NCI-H524 treated with DMSO at 0.1 percent for 48 hours (cell line): ENCODE measurements at regions not wholly inside any gene's neighbourhood (a gene's known extent, or its start where the extent isn't known, plus 50 kb on each side); places are given as distances from the start of the nearest gene placed in this dataset.
"Not testable (repeated sequence)": the region's sequence is repeated elsewhere in the genome, so short reads cannot be mapped to it uniquely, and the experiment has no call there.

Experiments used
- DNase-seq: peaks from one replicate; lab custom pipeline; 2025; lab: John Stamatoyannopoulos, UW

DNA sequence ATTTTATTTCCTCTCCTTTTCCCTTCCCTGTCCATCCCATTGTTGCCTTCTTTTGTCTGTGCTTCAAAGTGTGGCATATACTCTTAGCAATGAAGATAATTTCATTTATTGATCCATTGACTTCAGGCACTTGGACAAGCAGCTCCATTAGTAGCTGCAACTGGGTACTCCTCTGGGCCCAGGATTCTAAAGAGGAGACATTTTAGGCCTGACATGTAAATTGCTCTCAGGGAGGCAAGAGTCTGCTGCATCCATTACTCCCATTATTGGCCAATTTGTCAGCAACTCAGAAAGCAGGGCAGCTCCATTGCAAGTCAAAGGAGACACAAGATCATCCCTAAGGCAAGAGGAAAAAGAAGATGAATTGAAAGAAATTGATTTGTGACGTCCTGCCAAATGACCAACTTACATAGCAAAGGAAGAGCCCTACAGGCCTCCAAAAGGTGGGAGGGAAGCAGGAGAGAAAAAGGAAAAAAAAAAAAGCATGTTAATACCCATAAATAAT, 1094.1 kb upstream of the FLRT2 start:
- DNase-seq: no peak

DNA sequence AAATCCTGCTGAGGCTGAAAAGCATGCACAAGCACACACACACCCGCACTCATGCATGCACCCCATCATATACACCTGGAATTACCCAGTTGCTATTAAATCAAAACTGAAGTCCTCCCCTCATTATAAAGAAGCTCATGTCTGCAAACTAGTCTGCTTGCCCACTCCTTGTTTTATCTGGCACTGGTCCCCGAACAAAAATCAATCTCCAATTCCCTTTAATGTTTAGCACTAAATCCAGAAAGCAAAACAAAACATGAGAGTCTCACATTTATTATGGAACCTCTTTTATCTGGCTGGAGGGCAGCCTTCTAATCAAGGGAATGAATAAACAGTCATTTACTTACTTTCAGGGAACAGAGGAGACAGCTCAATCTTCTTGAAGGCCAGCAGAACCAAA, 1093.4 kb upstream of the FLRT2 start:
- no peak for DNase-seq

DNA sequence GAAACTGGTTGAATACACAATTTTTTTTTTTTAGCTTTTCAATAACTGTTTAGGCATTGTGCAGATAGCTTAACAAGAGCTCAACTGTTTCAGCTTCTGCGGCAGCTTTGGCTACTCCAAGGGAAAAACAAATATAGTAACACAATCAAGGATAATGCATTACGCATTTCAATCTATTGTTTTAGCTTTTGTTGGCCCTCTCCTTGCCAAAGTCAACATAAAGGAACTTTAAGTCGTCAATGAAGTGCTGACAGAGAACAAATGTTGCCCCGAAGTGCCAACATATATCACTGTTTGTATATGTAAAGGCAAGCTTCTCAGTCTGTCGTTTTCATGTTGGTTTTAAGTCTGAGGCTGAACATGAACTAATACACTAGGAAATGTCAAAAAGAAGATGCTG, 1087.4 kb upstream of the FLRT2 start:
- DNase-seq: no peak

DNA sequence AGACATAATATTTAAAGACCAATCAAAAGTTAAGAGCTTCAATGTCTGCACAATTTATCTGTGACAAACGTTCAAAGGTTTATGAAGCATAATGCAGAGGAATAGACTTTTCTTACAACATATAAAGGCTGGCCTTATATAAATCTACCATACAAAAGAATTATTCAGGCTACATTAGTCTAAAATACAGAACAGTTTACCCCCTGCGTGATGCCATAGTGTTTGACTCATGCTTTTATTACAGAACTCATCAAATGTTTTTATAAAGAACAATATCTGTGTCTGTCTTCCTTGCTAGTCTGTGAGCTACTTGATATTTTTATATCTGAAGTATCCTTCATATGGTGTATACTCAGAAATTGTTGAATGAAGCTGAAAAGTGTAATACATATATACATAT, 1084.5 kb upstream of the FLRT2 start:
- no peak for DNase-seq

DNA sequence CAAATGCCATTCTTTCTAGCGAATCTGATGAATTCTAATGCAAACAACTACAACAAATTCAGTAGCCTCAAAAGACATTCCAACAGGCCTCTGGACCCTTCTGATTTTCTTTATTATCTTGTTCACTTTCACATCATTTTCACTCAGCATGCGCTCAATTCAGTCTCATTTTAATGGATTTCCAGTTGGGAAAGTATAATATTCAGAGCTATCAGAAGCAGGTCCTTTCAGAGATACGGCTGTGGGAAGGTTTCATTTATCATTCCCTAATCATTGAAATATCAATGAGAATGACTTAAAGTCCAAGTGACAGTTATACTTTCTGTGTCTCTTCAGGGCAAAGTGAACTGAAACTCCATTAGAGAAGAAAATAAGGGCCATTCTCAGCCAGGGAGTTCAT, 1083.7 kb upstream of the FLRT2 start:
- DNase-seq: no peak

DNA sequence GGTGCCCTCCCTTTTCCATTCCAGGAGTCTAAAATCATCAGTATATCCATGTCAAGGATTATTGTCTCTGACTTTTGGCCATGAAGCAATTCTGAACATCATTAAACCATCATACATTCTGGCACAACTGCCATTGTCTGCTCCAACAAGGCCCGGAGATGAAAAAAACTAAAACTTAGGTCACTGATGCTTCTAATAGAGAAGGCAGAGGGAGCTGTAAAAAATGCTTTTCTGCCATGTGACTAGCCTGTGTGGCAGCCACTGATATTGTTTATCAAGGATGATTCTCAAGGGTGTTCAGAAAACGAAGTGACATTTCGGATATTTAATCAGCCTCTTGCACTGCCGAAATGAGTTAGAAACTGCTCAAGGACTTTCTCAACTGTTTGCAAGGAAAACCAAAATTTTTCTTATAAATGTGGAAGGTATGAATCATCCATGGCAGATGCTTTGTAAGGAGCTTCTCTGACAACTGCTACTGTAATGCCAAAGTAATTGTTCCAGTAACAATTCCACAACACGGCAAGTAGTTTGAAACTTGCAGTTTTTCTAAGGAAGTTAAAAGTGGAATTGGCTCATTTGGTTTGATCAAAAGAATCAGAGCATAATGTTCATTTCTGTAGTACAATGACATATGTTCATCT, 1076.5 kb upstream of the FLRT2 start:
- no peak for DNase-seq

DNA sequence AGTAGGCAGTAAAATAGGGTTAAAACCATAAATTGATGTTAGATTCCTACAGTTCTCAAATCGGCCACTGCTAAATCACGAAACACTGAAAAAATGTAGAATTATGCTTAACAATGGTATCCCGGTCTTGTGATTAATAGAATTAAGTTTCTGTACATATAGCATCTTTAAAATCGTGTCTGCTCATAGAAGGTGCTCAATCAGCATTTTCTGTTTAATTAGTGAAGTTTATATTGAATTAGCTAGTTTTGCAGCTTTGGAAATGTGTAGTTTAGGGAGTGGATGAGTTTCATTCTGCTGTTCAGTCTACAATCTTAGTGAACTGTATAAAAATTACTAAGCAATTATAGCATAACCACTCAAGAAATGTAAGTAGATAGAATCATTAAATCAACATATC, 1075.8 kb upstream of the FLRT2 start:
- DNase-seq: no peak

DNA sequence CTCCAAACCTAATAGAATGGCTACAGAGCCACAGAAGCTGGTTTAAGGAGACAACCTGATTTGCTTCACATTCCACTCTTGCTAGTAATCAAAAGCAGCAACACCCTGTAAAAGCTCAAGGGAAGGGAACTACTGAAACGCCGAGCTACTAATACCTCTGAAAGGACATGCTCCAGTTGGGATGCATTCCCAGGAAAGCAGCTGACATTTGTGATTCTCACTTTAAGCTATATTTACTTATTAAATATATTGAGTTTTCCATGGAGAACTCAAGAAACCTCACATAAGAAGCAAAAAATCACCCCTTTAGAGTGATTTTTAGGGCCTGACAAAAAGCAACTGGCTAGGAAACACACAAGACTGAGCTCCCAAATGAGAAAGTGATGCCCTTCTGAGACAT, 1073.0 kb upstream of the FLRT2 start:
- DNase-seq: no peak

DNA sequence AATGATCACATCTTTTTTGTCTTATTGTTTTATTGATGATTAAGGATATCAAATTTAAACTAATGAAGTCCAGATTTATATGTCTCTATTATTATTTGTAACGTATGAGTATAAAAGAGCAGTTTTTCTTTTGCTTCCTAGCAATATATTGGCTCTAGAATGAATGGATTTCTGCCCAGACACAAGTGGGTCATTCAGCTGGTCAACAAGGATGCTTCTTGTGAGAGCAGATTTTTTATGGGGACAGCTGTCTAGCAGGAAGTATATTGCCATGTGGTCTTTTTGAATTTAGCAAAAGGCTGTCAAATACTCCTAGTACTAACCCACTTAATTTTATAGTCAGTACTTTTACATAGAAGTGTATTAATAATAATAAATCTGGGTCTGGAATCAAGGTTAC, 1071.1 kb upstream of the FLRT2 start:
- peak; percentile 22 for DNase-seq

DNA sequence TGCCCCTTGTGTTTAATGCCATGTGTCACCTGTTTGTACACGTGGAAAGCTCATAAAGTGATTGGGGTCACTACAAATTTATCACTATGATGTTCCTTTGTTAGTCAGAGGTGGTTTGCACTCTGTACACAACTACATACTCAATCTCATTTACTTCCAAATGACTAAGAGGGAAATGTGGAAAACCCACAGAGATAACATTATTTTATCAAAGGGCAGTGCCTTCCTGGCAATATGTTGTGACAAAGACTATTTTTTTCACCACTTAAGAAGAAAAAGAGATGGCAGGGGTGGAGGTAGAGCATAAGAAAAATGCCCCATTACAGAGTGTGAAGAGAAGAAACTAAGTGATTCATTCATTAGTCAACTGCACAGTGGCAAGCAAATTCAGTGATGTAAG, 1064.1 kb upstream of the FLRT2 start:
- DNase-seq: no peak

DNA sequence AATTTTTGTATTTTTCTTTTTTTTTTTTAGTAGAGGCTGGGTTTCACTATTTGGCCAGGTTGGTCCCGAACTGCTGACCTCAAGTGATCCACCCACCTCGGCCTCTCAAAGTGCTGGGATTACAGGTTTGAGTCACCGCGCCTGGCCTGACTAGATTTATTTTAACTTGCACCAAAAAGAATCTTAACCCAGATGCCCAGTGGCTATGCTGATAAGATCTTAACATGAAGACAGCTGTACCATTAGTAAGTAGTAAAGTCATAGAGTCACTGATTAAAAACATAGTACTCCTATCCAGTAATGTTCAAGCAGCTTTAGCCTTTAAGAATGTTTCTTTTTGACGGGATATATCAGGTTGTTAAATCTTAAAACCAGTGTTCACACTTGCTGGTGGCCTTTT, 1061.8 kb upstream of the FLRT2 start:
- DNase-seq: no peak

DNA sequence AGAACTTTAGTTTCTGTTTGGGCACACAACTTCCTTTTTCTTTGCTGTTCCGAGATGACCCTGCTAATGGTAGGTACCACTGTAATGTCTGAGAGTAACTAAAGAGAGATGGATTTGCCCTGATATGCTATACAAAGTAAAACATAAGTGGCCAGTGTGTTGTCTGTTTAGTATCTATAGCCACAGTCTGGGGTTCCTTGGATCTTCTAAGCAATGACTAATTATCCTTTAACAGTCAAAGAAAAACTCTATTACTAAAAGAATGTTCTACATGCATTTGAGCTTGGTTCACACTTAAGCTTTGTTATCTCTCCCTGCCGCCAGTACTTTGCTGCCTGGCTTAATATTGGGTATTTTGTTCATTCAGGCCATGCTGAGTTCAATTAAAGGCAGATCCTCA, 1051.9 kb upstream of the FLRT2 start:
- DNase-seq: no peak

DNA sequence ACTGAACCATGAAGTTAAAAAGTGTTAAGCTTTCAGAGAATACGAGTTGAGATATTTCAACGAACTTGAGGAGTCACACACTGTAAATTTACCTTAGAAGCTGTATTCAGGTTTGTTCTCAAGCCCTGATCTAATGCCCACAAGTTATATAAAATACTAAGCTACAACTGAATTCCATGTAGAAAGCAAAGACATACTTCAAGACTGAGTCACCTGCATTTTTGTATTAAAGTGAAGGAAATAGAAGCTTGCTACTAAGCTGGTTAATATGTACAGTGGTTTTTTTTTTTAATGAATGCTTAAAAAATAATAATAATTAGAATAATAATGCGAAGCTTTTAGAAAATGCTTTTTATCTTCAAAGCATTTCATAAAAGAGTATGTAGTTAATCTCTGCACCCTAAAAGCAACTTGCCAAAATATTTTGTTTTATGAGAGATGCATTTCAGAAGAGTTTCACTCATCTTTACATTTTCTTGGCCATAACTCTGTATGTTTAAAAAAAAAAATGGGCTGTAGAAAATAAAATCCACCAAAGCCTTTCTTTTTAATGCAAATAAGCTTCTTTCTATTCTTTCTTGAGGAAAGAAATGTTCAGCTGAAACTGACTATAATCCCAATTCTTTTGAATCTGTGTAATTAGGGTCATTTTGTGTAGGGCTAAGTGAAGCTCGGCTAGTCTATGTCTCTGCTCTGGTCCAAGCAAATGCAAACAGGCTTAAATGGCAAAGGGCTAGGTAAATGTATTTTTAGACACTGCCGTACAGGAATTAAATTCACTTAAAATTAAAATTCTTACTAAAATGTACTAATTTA, 1047.5 kb upstream of the FLRT2 start:
- DNase-seq: no peak

DNA sequence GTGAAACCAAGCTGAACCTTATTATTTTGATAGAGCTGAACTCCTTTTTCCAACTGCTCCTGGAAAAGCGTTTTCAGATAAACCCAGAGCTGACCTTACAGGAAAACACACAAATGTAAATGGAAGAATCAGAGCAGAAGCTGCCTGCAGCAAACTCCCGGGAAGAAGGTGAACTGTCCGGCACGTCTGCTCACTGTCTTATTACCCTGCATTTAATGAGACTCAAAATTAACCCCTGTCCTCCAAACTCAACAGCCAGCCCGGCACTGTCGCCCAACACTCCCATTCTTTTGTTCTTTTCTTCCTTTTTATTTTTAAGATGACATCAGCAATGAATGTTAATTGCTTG, 1046.9 kb upstream of the FLRT2 start:
- DNase-seq: no peak

DNA sequence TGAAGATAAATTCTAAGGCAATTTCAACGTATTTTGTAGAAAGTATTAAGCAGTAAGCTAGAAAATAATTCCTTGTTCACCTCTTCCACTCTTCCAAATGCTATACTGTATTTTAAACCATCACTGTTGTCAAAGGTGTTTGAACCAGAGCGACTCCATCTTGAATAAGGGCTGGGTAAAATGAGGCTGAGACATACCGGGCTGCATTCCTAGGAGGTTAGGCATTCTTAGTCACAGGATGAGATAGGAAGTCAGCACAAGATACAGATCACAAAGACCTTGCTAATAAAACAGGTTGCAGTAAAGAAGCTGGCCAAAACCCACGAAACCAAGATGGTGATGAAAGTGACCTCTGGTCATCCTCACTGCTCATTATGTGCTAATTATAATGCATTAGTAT, 1045.7 kb upstream of the FLRT2 start:
- not testable (repeated sequence) for DNase-seq

DNA sequence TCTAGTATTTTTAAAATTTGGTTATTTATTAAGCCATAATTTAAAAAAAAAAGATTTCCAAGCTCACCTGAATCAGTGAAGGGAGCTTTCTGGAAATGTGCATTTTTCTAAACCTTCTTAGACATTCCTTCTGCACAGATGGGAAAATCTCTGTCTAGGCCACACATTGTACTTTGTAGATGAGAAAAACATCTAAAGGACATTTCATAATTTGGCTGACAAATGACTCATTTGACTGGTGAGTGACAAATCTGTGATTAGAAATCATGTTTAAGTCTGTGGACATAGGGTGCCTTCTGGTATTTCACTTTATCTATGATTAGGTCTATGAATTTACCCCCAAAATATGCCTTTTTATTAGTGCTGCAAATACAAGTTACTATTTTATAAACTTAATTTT, 1044.9 kb upstream of the FLRT2 start:
- no peak for DNase-seq

DNA sequence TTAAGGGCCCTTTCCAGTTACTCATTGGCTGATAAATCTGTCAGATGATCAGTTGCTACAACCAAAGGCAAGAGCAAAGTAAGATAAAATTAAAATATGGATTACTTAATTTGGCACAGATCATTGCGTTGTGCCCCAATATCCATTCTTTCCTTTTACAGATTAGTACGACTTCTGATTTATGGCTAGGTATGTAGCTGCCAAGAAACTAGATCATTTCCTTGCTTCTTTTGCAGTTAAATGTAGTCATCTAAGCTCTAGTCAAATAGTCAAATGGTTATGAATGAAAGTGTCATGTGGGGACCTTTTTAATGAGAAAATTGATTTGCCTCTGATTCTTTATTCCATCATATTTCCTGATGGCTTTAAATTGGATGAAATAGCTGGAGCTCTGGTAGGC, 1039.9 kb upstream of the FLRT2 start:
- no peak for DNase-seq

DNA sequence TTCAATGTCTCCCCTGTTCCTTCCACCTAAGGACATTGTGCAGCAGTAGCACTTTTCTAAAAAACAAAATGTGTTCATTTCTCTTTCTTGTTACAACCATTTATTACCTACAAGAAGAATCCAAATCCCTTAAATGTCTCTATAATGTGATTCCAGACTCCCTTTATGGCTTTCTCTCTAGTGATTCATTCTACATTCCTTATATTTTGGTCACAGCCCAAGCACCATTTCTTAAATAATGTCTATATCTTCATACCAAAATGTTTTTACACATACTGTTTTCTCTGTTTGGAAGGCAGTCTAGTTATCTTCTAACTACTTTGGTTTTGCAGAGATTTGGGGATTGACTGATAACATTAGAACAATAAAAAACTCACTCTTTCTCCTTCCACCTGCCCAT, 1037.3 kb upstream of the FLRT2 start:
- no peak for DNase-seq

DNA sequence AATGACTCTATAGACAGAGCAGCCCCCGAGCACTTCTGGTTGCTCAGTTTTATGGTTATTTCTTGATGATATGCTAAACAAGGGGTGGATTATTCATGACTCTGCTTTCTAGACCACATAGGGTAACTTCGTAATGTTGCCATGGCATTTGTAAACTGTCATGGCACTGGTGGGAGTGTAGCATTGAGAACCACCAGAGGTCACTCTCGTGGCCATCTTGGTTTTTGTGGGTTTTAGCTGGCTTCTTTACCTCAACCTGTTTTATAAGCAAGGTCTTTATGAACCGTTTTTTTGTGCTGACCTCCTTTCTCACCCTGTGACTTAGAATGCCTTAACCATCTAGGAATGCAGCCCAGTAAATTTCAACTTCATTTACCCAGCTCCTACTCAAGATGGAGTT, 1036.2 kb upstream of the FLRT2 start:
- DNase-seq: no peak

DNA sequence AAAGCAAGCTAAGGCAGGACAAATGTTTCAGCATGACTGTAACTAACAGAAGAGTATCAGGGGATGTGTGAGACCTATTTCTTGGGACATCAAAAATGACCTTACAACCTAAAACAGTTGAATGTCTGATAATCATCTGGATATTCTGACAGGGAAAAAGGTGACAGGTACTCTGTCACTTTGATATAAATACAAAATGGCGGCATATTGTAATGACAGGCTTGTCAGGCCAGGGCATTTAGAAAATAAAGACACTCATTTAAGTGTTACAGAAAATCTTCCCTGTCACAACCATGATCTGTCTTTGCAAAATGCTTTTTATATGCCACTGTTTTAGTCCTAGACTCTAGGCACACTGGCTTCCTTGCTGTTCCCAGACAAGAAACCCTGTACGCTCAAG, 1033.3 kb upstream of the FLRT2 start:
- no peak for DNase-seq

DNA sequence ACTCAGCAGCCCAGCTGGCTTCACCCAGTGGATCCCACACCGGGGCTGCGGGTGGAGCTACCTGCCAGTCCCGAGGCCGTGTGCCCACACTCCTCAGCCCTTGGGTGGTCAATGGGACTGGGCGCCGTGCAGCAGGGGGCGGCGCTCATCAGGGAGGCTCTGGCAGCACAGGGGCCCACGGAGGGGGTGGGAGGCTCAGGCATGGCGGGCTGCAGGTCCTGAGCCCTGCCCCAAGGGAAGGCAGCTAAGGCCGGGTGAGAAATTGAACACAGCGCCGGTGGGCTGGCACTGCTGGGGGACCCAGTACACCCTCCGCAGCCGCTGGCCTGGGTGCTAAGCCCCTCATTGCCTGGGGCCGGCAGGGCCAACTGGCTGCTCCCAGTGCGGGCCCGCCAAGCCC, 1017.1 kb upstream of the FLRT2 start:
- DNase-seq: not testable (repeated sequence)

DNA sequence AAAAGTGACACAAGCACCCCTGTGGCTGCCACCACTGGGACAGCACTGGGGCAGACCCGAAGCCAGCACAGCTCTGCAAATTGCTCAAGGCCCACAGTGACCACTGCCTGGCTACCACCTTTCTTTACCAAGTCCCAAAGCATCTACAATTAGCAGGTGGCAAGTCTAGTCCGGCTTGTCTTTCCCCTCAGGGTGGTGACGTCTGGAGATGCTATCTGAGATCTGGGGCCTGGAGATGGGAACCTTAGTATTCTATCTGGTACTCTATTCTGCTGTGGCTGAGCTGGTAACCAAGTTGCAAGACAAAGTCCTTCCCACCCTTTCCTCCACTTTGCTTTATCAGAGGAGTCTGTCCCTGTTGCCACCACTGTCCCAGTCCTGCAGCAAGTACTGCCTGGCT, 1010.1 kb upstream of the FLRT2 start:
- DNase-seq: no peak

DNA sequence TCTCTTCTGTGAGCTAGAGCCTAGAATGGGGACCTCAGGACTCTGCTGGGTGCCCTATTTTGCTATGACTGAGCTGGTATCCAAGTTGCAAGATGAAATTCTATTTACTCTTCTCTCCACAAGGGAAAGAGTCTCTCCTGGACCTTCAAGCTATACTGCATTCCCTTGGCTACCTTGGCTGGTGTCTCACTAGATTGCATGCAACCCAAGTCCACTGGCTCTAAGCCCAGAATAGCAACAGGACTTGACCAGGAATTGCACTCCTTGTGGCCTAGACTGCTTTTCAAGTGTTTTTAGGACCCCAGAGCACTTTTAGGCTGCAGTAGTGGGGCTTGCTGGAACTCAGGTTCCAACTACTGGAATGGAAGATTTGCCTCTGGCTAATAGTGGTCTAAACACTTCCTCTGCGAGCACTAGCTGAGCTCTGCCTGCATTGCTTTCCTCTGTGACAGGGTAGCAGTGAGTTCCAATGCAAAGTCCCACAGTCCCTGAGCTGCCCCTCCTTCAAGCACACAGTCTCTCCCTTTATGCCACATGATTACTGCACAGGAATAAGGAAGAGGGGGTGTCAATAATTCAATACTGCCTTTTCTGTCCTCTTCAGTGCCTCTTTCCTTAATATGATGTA, 1009.1 kb upstream of the FLRT2 start:
- DNase-seq: no peak
